CD14-positive monocyte (primary cell): ENCODE measurements at regions not wholly inside any gene's neighbourhood (a gene's known extent, or its start where the extent isn't known, plus 50 kb on each side); places are given as distances from the start of the nearest gene placed in this dataset.

Experiments
- DNase-seq, 3 donors: peaks; one replicate each; pipeline ENCODE4 v3.0.0-alpha.2; 2011 to 2022
- H2AFZ ChIP-seq: 2 replicates; pipeline ENCODE4 v1.6.0; 2012; ENCODE audit warnings: mild to moderate bottlenecking, low read depth, low read length, inconsistent platforms; ENCODE audit not compliant: insufficient read depth, poor library complexity, severe bottlenecking
- H3K27ac ChIP-seq, 2 donors: 1 replicate in 1 of 2; 2 replicates in 1 of 2; pipeline ENCODE4 v1.5.1; 2012 to 2013; ENCODE audit warnings: low read length in 2 of 2, control low read depth in 1 of 2, inconsistent platforms in 1 of 2, low read depth in 1 of 2, mild to moderate bottlenecking in 1 of 2
- H3K27me3 ChIP-seq, 2 donors: one replicate each; pipeline versions ENCODE4 v1.6.0 to v1.6.1; 2011 to 2013; ENCODE audit warnings: low read length in 2 of 2; ENCODE audit not compliant: control insufficient read depth in 2 of 2, insufficient read depth in 2 of 2
- H3K36me3 ChIP-seq, 2 donors: replicated peaks in 1 of 2; 1 replicate in 1 of 2; 2 replicates in 1 of 2; pipeline versions ENCODE4 v1.5.1 to v1.6.1; 2012 to 2013; ENCODE audit warnings: low read length in 2 of 2, control low read depth in 1 of 2, inconsistent platforms in 1 of 2, mild to moderate bottlenecking in 1 of 2; ENCODE audit not compliant: insufficient read depth in 2 of 2, control insufficient read depth in 1 of 2
- H3K4me1 ChIP-seq, 2 donors: 1 replicate in 1 of 2; 2 replicates in 1 of 2; pipeline versions ENCODE4 v1.5.1 to v1.6.1; 2012 to 2013; ENCODE audit warnings: low read length in 2 of 2, control low read depth in 1 of 2, inconsistent platforms in 1 of 2, mild to moderate bottlenecking in 1 of 2, moderate library complexity in 1 of 2; ENCODE audit not compliant: insufficient read depth in 2 of 2, control insufficient read depth in 1 of 2
- H3K4me2 ChIP-seq: replicated peaks from 2 replicates; pipeline ENCODE3; 2012; ENCODE audit warnings: low read length, moderate library complexity, mild to moderate bottlenecking; ENCODE audit not compliant: poor library complexity, severe bottlenecking; ENCODE audit errors: extremely low read depth
- H3K4me3 ChIP-seq, 3 experiments: fragments of 200-600 bp in 1 of 3; sonication (generic) in 1 of 3; replicated peaks in 1 of 3; 1 replicate in 2 of 3; 2 replicates in 1 of 3; pipeline ENCODE4 v1.5.1; 2011 to 2013; ENCODE audit warnings: low read length in 3 of 3, mild to moderate bottlenecking in 3 of 3, control low read depth in 2 of 3, low read depth in 2 of 3, inconsistent platforms in 1 of 3, moderate library complexity in 1 of 3
- H3K79me2 ChIP-seq: 2 replicates; pipeline ENCODE4 v1.6.0; 2012; ENCODE audit warnings: mild to moderate bottlenecking, control low read depth, inconsistent platforms, low read length, moderate library complexity; ENCODE audit not compliant: insufficient read depth
- H3K9ac ChIP-seq: 2 replicates; pipeline ENCODE4 v1.6.0; 2017; ENCODE audit warnings: low read length, mild to moderate bottlenecking; ENCODE audit not compliant: insufficient read depth, poor library complexity, severe bottlenecking
- H3K9me3 ChIP-seq, 2 donors: replicated peaks in 1 of 2; 1 replicate in 1 of 2; 2 replicates in 1 of 2; pipeline versions ENCODE4 v1.5.1 to v1.6.1; 2012 to 2013; ENCODE audit warnings: low read length in 2 of 2, control low read depth in 1 of 2; ENCODE audit not compliant: control insufficient read depth in 1 of 2, insufficient read depth in 1 of 2
- H4K20me1 ChIP-seq: 2 replicates; pipeline ENCODE4 v1.6.0; 2012; ENCODE audit warnings: mild to moderate bottlenecking, low read length, control low read depth, moderate library complexity; ENCODE audit not compliant: insufficient read depth
- H3K27ac Mint-ChIP-seq, 7 donors: one replicate each; pipeline ENCODE4 v1.8.0; 2020; ENCODE audit warnings: mild to moderate bottlenecking in 7 of 7, mixed read lengths in 7 of 7, moderate library complexity in 6 of 7, inconsistent platforms in 2 of 7
- H3K27me3 Mint-ChIP-seq, 3 donors: one replicate each; pipeline ENCODE4 v1.8.0; 2021 to 2022; ENCODE audit warnings: low read depth in 3 of 3, mild to moderate bottlenecking in 3 of 3, mixed read lengths in 3 of 3, moderate library complexity in 3 of 3, inconsistent platforms in 1 of 3
- H3K36me3 Mint-ChIP-seq, 2 donors: one replicate each; pipeline ENCODE4 v1.8.0; 2020; ENCODE audit warnings: mixed read lengths in 2 of 2, inconsistent platforms in 1 of 2, mild to moderate bottlenecking in 1 of 2
- H3K4me1 Mint-ChIP-seq: one replicate; pipeline ENCODE4 v1.8.0; 2020; ENCODE audit warnings: mild to moderate bottlenecking, mixed read lengths
- H3K4me3 Mint-ChIP-seq, 2 donors: one replicate each; pipeline ENCODE4 v1.8.0; 2020; ENCODE audit warnings: mild to moderate bottlenecking in 2 of 2, mixed read lengths in 2 of 2, moderate library complexity in 1 of 2
- H3K9me3 Mint-ChIP-seq, 7 donors: one replicate each; pipeline ENCODE4 v1.8.0; 2020 to 2022; ENCODE audit warnings: mixed read lengths in 7 of 7, mild to moderate bottlenecking in 6 of 7, moderate library complexity in 6 of 7, inconsistent platforms in 2 of 7
- WGBS: methylation state at CpG from one replicate; pipeline ENCODE4 v1.1.5; 2013; ENCODE audit warnings: missing lambda C conversion rate; ENCODE audit not compliant: insufficient coverage; 5-methylcytosine and 5-hydroxymethylcytosine counted together
- intact Hi-C, 2 donors: fragments of 100-400 bp; cut with micrococcal nuclease; formaldehyde crosslinking; loops; one replicate each; pipeline versions ENCODE4 v1.15.0 to v1.15.1; 2023
- TF ChIP-seq, protein P1 (sequence below): fragments of 200-600 bp; IDR thresholded peaks from one replicate; pipeline ENCODE4 v1.8.0; 2022; ENCODE audit warnings: antibody characterized with exemption, mild to moderate bottlenecking

- no peak for DNase-seq
- no peak overlapping the region for H3K4me3 ChIP-seq
- no peaks in the 10 kb centered on the region for H3K79me2 ChIP-seq
- no peak overlapping the region for H3K27ac ChIP-seq
- Mint-ChIP-seq H3K27ac (no peak overlapping the region), H3K9me3 (peaks cover 0 to 18% (median 3%) of the 10 kb centered on the region in 7 donors), H3K27me3 (peaks cover 0 to 2% (median 0%) of the 10 kb centered on the region in 3 donors), H3K4me3 (no peak overlapping the region), H3K36me3 (no peaks in the 10 kb centered on the region), H3K4me1 (no peaks in the 10 kb centered on the region)
- H2AFZ ChIP-seq, result no peak overlapping the region
- no peak overlapping the region for H3K4me2 ChIP-seq
- 87% methylated on average over 4 of the region's 5 CpGs for WGBS
- H3K36me3 ChIP-seq, result no peaks in the 10 kb centered on the region
- peaks cover 0 to 8% of the 10 kb centered on the region in 2 donors for H3K9me3 ChIP-seq
- intact Hi-C loops, result no loop called here
- no peak overlapping the region for H3K9ac ChIP-seq
- H4K20me1 ChIP-seq, result no peaks in the 10 kb centered on the region
- TF ChIP-seq, protein P1, sequence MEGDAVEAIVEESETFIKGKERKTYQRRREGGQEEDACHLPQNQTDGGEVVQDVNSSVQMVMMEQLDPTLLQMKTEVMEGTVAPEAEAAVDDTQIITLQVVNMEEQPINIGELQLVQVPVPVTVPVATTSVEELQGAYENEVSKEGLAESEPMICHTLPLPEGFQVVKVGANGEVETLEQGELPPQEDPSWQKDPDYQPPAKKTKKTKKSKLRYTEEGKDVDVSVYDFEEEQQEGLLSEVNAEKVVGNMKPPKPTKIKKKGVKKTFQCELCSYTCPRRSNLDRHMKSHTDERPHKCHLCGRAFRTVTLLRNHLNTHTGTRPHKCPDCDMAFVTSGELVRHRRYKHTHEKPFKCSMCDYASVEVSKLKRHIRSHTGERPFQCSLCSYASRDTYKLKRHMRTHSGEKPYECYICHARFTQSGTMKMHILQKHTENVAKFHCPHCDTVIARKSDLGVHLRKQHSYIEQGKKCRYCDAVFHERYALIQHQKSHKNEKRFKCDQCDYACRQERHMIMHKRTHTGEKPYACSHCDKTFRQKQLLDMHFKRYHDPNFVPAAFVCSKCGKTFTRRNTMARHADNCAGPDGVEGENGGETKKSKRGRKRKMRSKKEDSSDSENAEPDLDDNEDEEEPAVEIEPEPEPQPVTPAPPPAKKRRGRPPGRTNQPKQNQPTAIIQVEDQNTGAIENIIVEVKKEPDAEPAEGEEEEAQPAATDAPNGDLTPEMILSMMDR, result no peak
- H3K4me1 ChIP-seq, result no peaks in the 10 kb centered on the region
- no peaks in the 10 kb centered on the region for H3K27me3 ChIP-seq
Observed at GRCh38 chr13:106329941-106330340, 205.5 kb downstream of the EFNB2 start.

- Histone ChIP-seq H3K27ac (no peak overlapping the region), H3K36me3 (no peaks in the 10 kb centered on the region), H3K4me2 (no peak overlapping the region), H3K4me1 (no peaks in the 10 kb centered on the region), H3K9ac (no peak overlapping the region), H2AFZ (no peak overlapping the region), H3K9me3 (peaks cover 3 to 28% of the 10 kb centered on the region in 2 donors), H3K27me3 (no peaks in the 10 kb centered on the region), H3K4me3 (no peak overlapping the region), H3K79me2 (no peaks in the 10 kb centered on the region), H4K20me1 (no peaks in the 10 kb centered on the region)
- Mint-ChIP-seq H3K36me3 (no peaks in the 10 kb centered on the region), H3K4me3 (no peak overlapping the region), H3K27me3 (no peaks in the 10 kb centered on the region), H3K4me1 (no peaks in the 10 kb centered on the region), H3K9me3 (peaks cover 6 to 25% (median 9%) of the 10 kb centered on the region in 7 donors), H3K27ac (no peak overlapping the region)
- no peak for DNase-seq
- intact Hi-C loops, result no loop called here
- WGBS, result no CpG with 5 or more reads among the region's 4 CpGs
- TF ChIP-seq, protein P1, result no peak
Observed at GRCh38 chr13:106326751-106327150, 208.7 kb downstream of the EFNB2 start.
